Esophagus muscularis mucosa (tissue), 4 donors: ENCODE measurements at regions not wholly inside any gene's neighbourhood (a gene's known extent, or its start where the extent isn't known, plus 50 kb on each side); places are given as distances from the start of the nearest gene placed in this dataset.

Source experiments
- DNase-seq: peaks from one replicate; pipeline ENCODE4 v3.0.0-alpha.2; 2017; ENCODE audit errors: extremely low spot score
- H3K27ac ChIP-seq, 4 donors: fragments of 200-600 bp; sonication (generic); replicated peaks in 1 of 4; 1 replicate in 3 of 4; 2 replicates in 1 of 4; pipeline ENCODE4 v1.5.1; 2016 to 2019; ENCODE audit warnings: mild to moderate bottlenecking in 1 of 4
- H3K27me3 ChIP-seq, 4 donors: fragments of 200-600 bp; sonication (generic); one replicate each; pipeline versions ENCODE4 v1.5.1 to v1.6.0; 2016 to 2019
- H3K36me3 ChIP-seq, 4 donors: fragments of 200-600 bp; sonication (generic); one replicate each; pipeline ENCODE4 v1.5.1; 2016 to 2019
- H3K4me1 ChIP-seq, 4 donors: fragments of 200-600 bp; sonication (generic); one replicate each; pipeline ENCODE4 v1.5.1; 2016 to 2019
- H3K4me3 ChIP-seq, 4 donors: fragments of 200-600 bp; sonication (generic); 1 replicate in 2 of 4; 2 replicates in 2 of 4; pipeline ENCODE4 v1.5.1; 2016 to 2019; ENCODE audit warnings: mild to moderate bottlenecking in 4 of 4, moderate library complexity in 1 of 4
- H3K9me3 ChIP-seq, 4 donors: fragments of 200-600 bp; sonication (generic); 1 replicate in 3 of 4; 2 replicates in 1 of 4; pipeline ENCODE4 v1.5.1; 2016 to 2019
- EP300 ChIP-seq: sonication (generic); formaldehyde crosslinking; IDR thresholded peaks from one replicate; pipeline ENCODE4 v1.6.1; 2017; ENCODE audit warnings: antibody characterized with exemption
- POLR2A ChIP-seq: fragments of 450-650 bp; IDR thresholded peaks from one replicate; pipeline ENCODE4 v1.6.1; 2017; ENCODE audit warnings: antibody characterized with exemption, moderate library complexity, mild to moderate bottlenecking, low read depth
- POLR2AphosphoS5 ChIP-seq, 2 donors: sonication (generic); formaldehyde crosslinking; IDR thresholded peaks; one replicate each; pipeline ENCODE4 v1.6.1; 2017; ENCODE audit warnings: antibody characterized with exemption in 2 of 2
- WGBS: methylation state at CpG from one replicate; pipeline ENCODE4 v1.1.5; 2018; 5-methylcytosine and 5-hydroxymethylcytosine counted together
- intact Hi-C: fragments of 100-400 bp; cut with DNase I; formaldehyde crosslinking; loops from one replicate; pipeline ENCODE4 v1.15.1; 2023
- TF ChIP-seq, protein P1 (sequence below), 3 experiments: fragments of 200-600 bp in 2 of 3; fragments of 450-650 bp in 1 of 3; sonication (generic) in 2 of 3; IDR thresholded peaks; one replicate each; pipeline ENCODE4 v1.5.1; 2017 to 2019; ENCODE audit warnings: antibody characterized with exemption in 3 of 3, mild to moderate bottlenecking in 2 of 3, moderate library complexity in 1 of 3

DNA sequence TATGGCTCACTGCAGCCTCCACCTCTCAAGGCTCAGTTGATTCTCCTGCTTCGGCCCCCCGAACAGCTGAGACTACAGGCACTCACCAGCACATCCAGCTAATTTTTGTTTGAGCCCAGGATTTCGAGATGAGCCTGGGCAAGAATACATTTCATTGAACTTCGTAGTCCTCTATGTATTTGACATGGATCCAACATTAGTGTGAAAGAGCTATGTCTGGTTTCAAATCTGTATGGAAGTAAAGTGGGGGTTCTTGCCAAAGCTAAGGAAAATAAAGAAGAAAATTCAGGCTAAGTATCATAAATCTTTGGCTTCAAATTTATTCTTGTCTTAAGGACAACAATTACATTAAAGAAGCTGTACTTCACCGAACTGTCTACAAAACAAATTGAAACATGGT is 1291.7 kb upstream of the CRIM1 start:
- Histone ChIP-seq H3K9me3 (peaks cover 0 to 10% (median 0%) of the 10 kb centered on the region in 4 donors), H3K27me3 (no peaks in the 10 kb centered on the region), H3K27ac (no peak overlapping the region), H3K4me1 (peaks cover 0 to 7% (median 2%) of the 10 kb centered on the region in 4 donors), H3K36me3 (no peaks in the 10 kb centered on the region), H3K4me3 (no peak overlapping the region)
- TF ChIP-seq, protein P1, sequence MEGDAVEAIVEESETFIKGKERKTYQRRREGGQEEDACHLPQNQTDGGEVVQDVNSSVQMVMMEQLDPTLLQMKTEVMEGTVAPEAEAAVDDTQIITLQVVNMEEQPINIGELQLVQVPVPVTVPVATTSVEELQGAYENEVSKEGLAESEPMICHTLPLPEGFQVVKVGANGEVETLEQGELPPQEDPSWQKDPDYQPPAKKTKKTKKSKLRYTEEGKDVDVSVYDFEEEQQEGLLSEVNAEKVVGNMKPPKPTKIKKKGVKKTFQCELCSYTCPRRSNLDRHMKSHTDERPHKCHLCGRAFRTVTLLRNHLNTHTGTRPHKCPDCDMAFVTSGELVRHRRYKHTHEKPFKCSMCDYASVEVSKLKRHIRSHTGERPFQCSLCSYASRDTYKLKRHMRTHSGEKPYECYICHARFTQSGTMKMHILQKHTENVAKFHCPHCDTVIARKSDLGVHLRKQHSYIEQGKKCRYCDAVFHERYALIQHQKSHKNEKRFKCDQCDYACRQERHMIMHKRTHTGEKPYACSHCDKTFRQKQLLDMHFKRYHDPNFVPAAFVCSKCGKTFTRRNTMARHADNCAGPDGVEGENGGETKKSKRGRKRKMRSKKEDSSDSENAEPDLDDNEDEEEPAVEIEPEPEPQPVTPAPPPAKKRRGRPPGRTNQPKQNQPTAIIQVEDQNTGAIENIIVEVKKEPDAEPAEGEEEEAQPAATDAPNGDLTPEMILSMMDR (IDR thresholded peaks at IDR 0.05): no peak
- TF ChIP-seq EP300: no peak
- TF ChIP-seq POLR2AphosphoS5 (IDR thresholded peaks at IDR 0.05): no peak
- TF ChIP-seq POLR2A: no peak
- DNase-seq: no peak
- 83% methylated on average over 5 of the region's 5 CpGs for WGBS
- intact Hi-C loops: no loop called here

DNA sequence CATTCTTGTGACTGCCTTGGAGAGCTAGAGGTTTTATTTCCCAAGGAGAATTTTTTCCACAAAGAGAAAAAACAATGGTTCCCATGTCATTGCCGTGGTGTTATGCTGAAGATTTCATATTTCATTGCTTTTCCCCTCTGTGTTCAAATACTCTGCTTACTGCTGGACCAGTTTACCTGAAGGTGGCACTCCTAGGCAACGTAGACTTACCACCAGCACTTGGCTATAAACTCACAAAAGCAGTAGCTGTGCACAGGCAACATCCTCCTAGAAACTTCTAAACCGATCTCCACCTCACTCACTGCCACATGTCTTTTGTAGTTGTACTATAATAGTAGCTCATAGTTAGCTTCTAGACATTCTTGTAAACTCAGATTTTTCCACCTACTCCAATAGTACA is 1319.7 kb upstream of the CRIM1 start:
- no peaks in the 10 kb centered on the region for H3K9me3 ChIP-seq
- DNase-seq: no peak
- H3K27me3 ChIP-seq: no peaks in the 10 kb centered on the region
- no peaks in the 10 kb centered on the region for H3K4me1 ChIP-seq
- no peak overlapping the region for H3K4me3 ChIP-seq
- H3K36me3 ChIP-seq: no peaks in the 10 kb centered on the region
- intact Hi-C loops: no loop called here
- no peak for TF ChIP-seq EP300
- no peak for TF ChIP-seq POLR2A
- TF ChIP-seq, protein P1 (IDR thresholded peaks at IDR 0.05): peak in 2 of 3 experiments; percentile 8 to 22
- TF ChIP-seq POLR2AphosphoS5 (IDR thresholded peaks at IDR 0.05): no peak
- 58% methylated on average over 3 of the region's 3 CpGs for WGBS
- no peak overlapping the region for H3K27ac ChIP-seq

DNA sequence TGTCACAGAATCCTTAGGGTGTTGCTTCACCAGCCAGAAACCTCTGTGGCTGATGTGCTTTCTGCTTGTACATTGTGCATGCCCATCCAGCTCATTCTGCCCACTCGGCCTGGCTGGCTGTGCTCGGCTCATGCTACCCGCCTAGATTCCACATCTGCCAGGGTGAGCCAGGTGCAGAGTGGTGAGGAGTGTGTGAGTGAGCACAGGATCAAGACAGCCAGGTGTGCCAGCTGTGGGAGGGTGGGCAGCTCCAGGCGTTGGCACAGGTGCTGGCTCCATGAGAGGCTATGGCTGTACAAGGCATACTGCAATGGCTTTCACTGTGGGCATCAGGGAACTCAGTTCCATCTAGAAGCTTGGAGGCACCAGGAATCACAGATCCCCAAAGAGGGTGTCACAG is 1321.8 kb upstream of the CRIM1 start:
- no peaks in the 10 kb centered on the region for H3K36me3 ChIP-seq
- H3K4me1 ChIP-seq: no peaks in the 10 kb centered on the region
- 76% methylated on average over 4 of the region's 4 CpGs for WGBS
- no peak for DNase-seq
- intact Hi-C loops: no loop called here
- no peaks in the 10 kb centered on the region for H3K27me3 ChIP-seq
- TF ChIP-seq, protein P1 (IDR thresholded peaks at IDR 0.05): no peak
- TF ChIP-seq POLR2AphosphoS5 (IDR thresholded peaks at IDR 0.05) (no peak), EP300 (no peak), POLR2A (no peak)
- H3K4me3 ChIP-seq: no peak overlapping the region
- no peaks in the 10 kb centered on the region for H3K9me3 ChIP-seq
- H3K27ac ChIP-seq: no peak overlapping the region

DNA sequence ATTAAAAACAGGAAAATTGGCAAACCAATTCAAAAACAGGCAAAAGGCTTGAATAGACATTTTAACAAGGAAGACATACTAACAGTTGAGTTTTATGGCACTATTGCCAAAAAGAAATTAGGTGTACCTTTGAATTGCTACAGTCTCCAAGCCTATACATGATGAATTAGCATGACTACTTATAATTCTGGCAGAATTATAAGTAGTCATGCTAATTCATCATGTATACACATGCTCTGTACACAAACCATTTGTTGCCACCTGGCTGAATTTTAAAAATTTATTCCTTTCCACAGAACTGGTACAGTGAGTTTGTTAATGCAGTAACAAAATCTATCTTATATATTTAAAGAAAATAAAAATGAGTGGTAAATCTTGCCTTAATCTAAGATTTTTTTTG is 1332.0 kb upstream of the CRIM1 start:
- intact Hi-C loops: no loop called here
- Histone ChIP-seq H3K4me1 (no peaks in the 10 kb centered on the region), H3K36me3 (no peaks in the 10 kb centered on the region), H3K9me3 (no peaks in the 10 kb centered on the region), H3K27ac (no peak overlapping the region), H3K4me3 (no peak overlapping the region), H3K27me3 (no peaks in the 10 kb centered on the region)
- DNase-seq: no peak
- TF ChIP-seq, protein P1 (IDR thresholded peaks at IDR 0.05): no peak
- TF ChIP-seq EP300 (no peak), POLR2A (no peak)

DNA sequence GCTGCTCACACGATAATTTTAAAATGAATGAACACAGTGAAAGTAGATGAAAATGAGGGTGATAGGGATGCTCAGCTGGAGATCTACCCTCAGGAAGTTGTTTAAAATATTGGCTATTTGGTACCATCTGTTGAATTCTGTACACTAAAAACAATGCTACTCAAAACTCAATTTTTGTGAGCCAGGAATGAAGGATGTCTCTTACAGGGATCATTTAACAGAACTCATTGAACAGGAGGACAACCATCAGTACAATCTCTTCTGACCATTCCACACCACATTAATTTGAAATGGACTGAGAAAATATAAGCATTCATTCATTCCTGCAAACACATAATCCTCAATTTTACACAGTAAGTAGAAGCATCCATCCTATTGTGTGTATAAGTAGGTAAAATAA is 1355.1 kb upstream of the CRIM1 start:
- Histone ChIP-seq H3K9me3 (no peaks in the 10 kb centered on the region), H3K36me3 (no peaks in the 10 kb centered on the region), H3K27me3 (no peaks in the 10 kb centered on the region), H3K4me1 (no peaks in the 10 kb centered on the region), H3K27ac (no peak overlapping the region), H3K4me3 (no peak overlapping the region)
- intact Hi-C loops: no loop called here
- WGBS: 96% methylated on average over 1 of the region's 1 CpG
- TF ChIP-seq POLR2A (no peak), EP300 (no peak)
- DNase-seq: no peak
